ENCODE measurements at regions not wholly inside any gene's neighbourhood (a gene's known extent, or its start where the extent isn't known, plus 50 kb on each side); places are given as distances from the start of the nearest gene placed in this dataset.
"Not testable (repeated sequence)": the region's sequence is repeated elsewhere in the genome, so short reads cannot be mapped to it uniquely, and the experiment has no call there.

- Histone ChIP-seq H2BK20ac (ENCODE audit: low read depth, low read length, poor library complexity, severe bottlenecking) (no peak overlapping the region), H3K9ac (ENCODE audit: extremely low read depth, insufficient read length, low read length) (no peak overlapping the region), H3K4ac (ENCODE audit: low read depth, low read length) (no peak overlapping the region), H3K79me1 (ENCODE audit: insufficient read depth, low read depth, low read length, poor library complexity, severe bottlenecking) (no peaks in the 10 kb centered on the region), H4K8ac (replicated peaks; ENCODE audit: insufficient read length, low read depth, low read length) (no peak overlapping the region), H2BK12ac (ENCODE audit: insufficient read length, low read depth, low read length) (no peak overlapping the region), H3K56ac (ENCODE audit: insufficient read length, low read depth, low read length) (no peak overlapping the region), H3K27me3 (ENCODE audit: insufficient read depth, low read length) (no peaks in the 10 kb centered on the region), H3K4me1 (ENCODE audit: insufficient read depth, low read length) (no peaks in the 10 kb centered on the region), H3K27ac (ENCODE audit: insufficient read length, low read depth, low read length) (no peak overlapping the region), H3K79me2 (ENCODE audit: insufficient read depth, low read length) (no peaks in the 10 kb centered on the region), H2BK120ac (ENCODE audit: low read depth, low read length, poor library complexity, severe bottlenecking) (no peak overlapping the region), H2BK15ac (ENCODE audit: low read depth, low read length) (no peak overlapping the region), H4K20me1 (ENCODE audit: control insufficient read depth, insufficient read depth, insufficient read length) (no peaks in the 10 kb centered on the region), H3K9me3 (ENCODE audit: control insufficient read depth, low read depth, low read length) (no peaks in the 10 kb centered on the region), H3T11ph (ENCODE audit: low read length) (no peak overlapping the region), H2BK5ac (ENCODE audit: insufficient read length, low read length) (no peak overlapping the region), H3K23me2 (ENCODE audit: insufficient read length, low read depth, low read length, poor library complexity, severe bottlenecking) (no peaks in the 10 kb centered on the region), H4K91ac (ENCODE audit: insufficient read length, low read depth, low read length) (no peak overlapping the region), H4K5ac (ENCODE audit: insufficient read length, low read depth, low read length) (no peak overlapping the region), H2AFZ (ENCODE audit: low read length) (no peak overlapping the region), H3K14ac (ENCODE audit: insufficient read depth, low read length) (no peak overlapping the region), H3K4me2 (ENCODE audit: insufficient read depth, insufficient read length, low read length) (no peak overlapping the region), H3K23ac (ENCODE audit: insufficient read length, low read depth, low read length) (no peak overlapping the region), H3K18ac (ENCODE audit: insufficient read length, low read depth, low read length) (no peak overlapping the region), H2AK5ac (ENCODE audit: insufficient read length, low read length) (no peak overlapping the region)
- TF ChIP-seq CTCF (conservative IDR thresholded peaks at IDR 0.05) = no peak
- WGBS (ENCODE audit: extremely low coverage, insufficient read length, low lambda C conversion rate) = no CpG with 5 or more reads among the region's 2 CpGs
- H3K4me1 Mint-ChIP-seq = no peaks in the 10 kb centered on the region
- DNase-seq = no peak
- H3K27ac Mint-ChIP-seq = no peak overlapping the region
- peaks cover 3 to 8% (median 7%) of the 10 kb centered on the region in 3 experiments; a peak in 5 of 7 replicates for H3K36me3 Mint-ChIP-seq (ENCODE audit: insufficient read depth in 1 of 3, low read depth in 3 of 3)
- peaks cover 14 to 21% of the 10 kb centered on the region in 2 experiments; a peak in 4 of 5 replicates for H3K9me3 Mint-ChIP-seq
- no peaks in the 10 kb centered on the region; the same call in 1 of the 2 replicates for H3K27me3 Mint-ChIP-seq (ENCODE audit: low read depth)
- H3K4me3 Mint-ChIP-seq = no peak overlapping the region
Observed at GRCh38 chr6:25138934-25139415, 140.2 kb upstream of the CARMIL1 start.

GRCh38 chr6:25139608-25140007 is 139.6 kb upstream of the CARMIL1 start:
- H2BK5ac ChIP-seq (ENCODE audit: insufficient read length, low read length); H3K36me3 Mint-ChIP-seq (ENCODE audit: insufficient read depth in 1 of 3, low read depth in 3 of 3); H2BK20ac ChIP-seq (ENCODE audit: low read depth, low read length, poor library complexity, severe bottlenecking); H3K56ac ChIP-seq (ENCODE audit: insufficient read length, low read depth, low read length); H4K5ac ChIP-seq (ENCODE audit: insufficient read length, low read depth, low read length); H3K4me2 ChIP-seq (ENCODE audit: insufficient read depth, insufficient read length, low read length); H3K4me1 Mint-ChIP-seq; H2BK15ac ChIP-seq (ENCODE audit: low read depth, low read length); H2BK12ac ChIP-seq (ENCODE audit: insufficient read length, low read depth, low read length); H4K8ac ChIP-seq (replicated peaks; ENCODE audit: insufficient read length, low read depth, low read length); H2AFZ ChIP-seq (ENCODE audit: low read length); H4K91ac ChIP-seq (ENCODE audit: insufficient read length, low read depth, low read length); H3K23ac ChIP-seq (ENCODE audit: insufficient read length, low read depth, low read length); H3K9ac ChIP-seq (ENCODE audit: extremely low read depth, insufficient read length, low read length); H3K4ac ChIP-seq (ENCODE audit: low read depth, low read length); H3T11ph ChIP-seq (ENCODE audit: low read length); H3K4me1 ChIP-seq (ENCODE audit: insufficient read depth, low read length); H3K27ac Mint-ChIP-seq; H4K20me1 ChIP-seq (ENCODE audit: control insufficient read depth, insufficient read depth, insufficient read length); H3K18ac ChIP-seq (ENCODE audit: insufficient read length, low read depth, low read length); H3K9me3 ChIP-seq (ENCODE audit: control insufficient read depth, low read depth, low read length); H3K27ac ChIP-seq (ENCODE audit: insufficient read length, low read depth, low read length); H2BK120ac ChIP-seq (ENCODE audit: low read depth, low read length, poor library complexity, severe bottlenecking); H3K27me3 Mint-ChIP-seq (ENCODE audit: low read depth); H2AK5ac ChIP-seq (ENCODE audit: insufficient read length, low read length); H3K79me2 ChIP-seq (ENCODE audit: insufficient read depth, low read length); DNase-seq; H3K27me3 ChIP-seq (ENCODE audit: insufficient read depth, low read length); H3K14ac ChIP-seq (ENCODE audit: insufficient read depth, low read length); H3K79me1 ChIP-seq (ENCODE audit: insufficient read depth, low read depth, low read length, poor library complexity, severe bottlenecking); H3K23me2 ChIP-seq (ENCODE audit: insufficient read length, low read depth, low read length, poor library complexity, severe bottlenecking); H3K4me3 Mint-ChIP-seq: not testable (repeated sequence)
- peaks cover 11 to 17% of the 10 kb centered on the region in 2 experiments; a peak in 4 of 5 replicates for H3K9me3 Mint-ChIP-seq
- no CpG with 5 or more reads among the region's 36 CpGs for WGBS (ENCODE audit: extremely low coverage, insufficient read length, low lambda C conversion rate)

Data from H9 (cell line).